Hepatocyte (in vitro differentiated cells): ENCODE measurements at regions not wholly inside any gene's neighbourhood (a gene's known extent, or its start where the extent isn't known, plus 50 kb on each side); places are given as distances from the start of the nearest gene placed in this dataset.
A peak's percentile ranks its signal among the peaks of the same experiment; 100 is the strongest.

Experiments
- DNase-seq: peaks from one replicate; pipeline ENCODE4 v3.0.0-alpha.2; 2016; ENCODE audit warnings: low spot score
- H2AFZ ChIP-seq: fragments of 200-600 bp; sonication (generic); 2 replicates; pipeline ENCODE4 v1.6.0; 2016; ENCODE audit warnings: antibody characterized with exemption, mild to moderate bottlenecking
- H3K27ac ChIP-seq: fragments of 200-600 bp; sonication (generic); 2 replicates; pipeline ENCODE4 v1.5.1; 2016; ENCODE audit warnings: mild to moderate bottlenecking
- H3K27me3 ChIP-seq: fragments of 200-600 bp; sonication (generic); 2 replicates; pipeline ENCODE4 v1.6.1; 2016
- H3K36me3 ChIP-seq: fragments of 200-600 bp; sonication (generic); replicated peaks from 2 replicates; pipeline ENCODE4 v1.5.1; 2016; ENCODE audit warnings: low read depth; ENCODE audit not compliant: insufficient read depth
- H3K4me1 ChIP-seq: fragments of 200-600 bp; sonication (generic); 2 replicates; pipeline ENCODE4 v1.5.1; 2016; ENCODE audit warnings: mild to moderate bottlenecking, moderate library complexity; ENCODE audit not compliant: insufficient read depth
- H3K4me2 ChIP-seq: fragments of 200-600 bp; sonication (generic); 2 replicates; pipeline ENCODE4 v1.6.0; 2016
- H3K4me3 ChIP-seq: fragments of 200-600 bp; sonication (generic); 2 replicates; pipeline ENCODE4 v1.5.1; 2016; ENCODE audit warnings: mild to moderate bottlenecking
- H3K79me2 ChIP-seq: fragments of 200-600 bp; sonication (generic); 2 replicates; pipeline ENCODE4 v1.6.0; 2017; ENCODE audit warnings: mild to moderate bottlenecking
- H3K9me2 ChIP-seq: fragments of 200-600 bp; sonication (generic); replicated peaks from 2 replicates; pipeline ENCODE4 v1.6.0; 2017; ENCODE audit warnings: mild to moderate bottlenecking; ENCODE audit not compliant: insufficient read depth
- H3K9me3 ChIP-seq: fragments of 200-600 bp; sonication (generic); 2 replicates; pipeline ENCODE4 v1.5.1; 2016; ENCODE audit warnings: low read depth, mild to moderate bottlenecking
- H4K20me1 ChIP-seq: fragments of 200-600 bp; sonication (generic); 2 replicates; pipeline ENCODE4 v1.6.0; 2016; ENCODE audit warnings: mild to moderate bottlenecking; ENCODE audit not compliant: insufficient read depth, poor library complexity, severe bottlenecking
- CTCF ChIP-seq: fragments of 200-600 bp; sonication (generic); IDR thresholded peaks from 2 replicates; pipeline ENCODE4 v1.5.1; 2016; ENCODE audit warnings: antibody characterized with exemption, mild to moderate bottlenecking; ENCODE audit not compliant: poor library complexity
- EZH2 ChIP-seq: fragments of 200-600 bp; sonication (generic); IDR thresholded peaks from 2 replicates; pipeline ENCODE4 v1.6.1; 2016; ENCODE audit warnings: antibody characterized with exemption, mild to moderate bottlenecking, borderline replicate concordance
- EZH2phosphoT487 ChIP-seq: fragments of 200-600 bp; sonication (generic); IDR thresholded peaks from one replicate; pipeline ENCODE4 v1.6.1; 2018; ENCODE audit warnings: antibody characterized with exemption, mild to moderate bottlenecking, low read depth, moderate library complexity; ENCODE audit not compliant: unreplicated experiment, severe bottlenecking
- WGBS: methylation state at CpG from one replicate; pipeline ENCODE4 v1.1.6; 2016; ENCODE audit warnings: low lambda C conversion rate; ENCODE audit errors: missing lambda C conversion rate; 5-methylcytosine and 5-hydroxymethylcytosine counted together

- no peak overlapping the region for H3K27ac ChIP-seq
- 67% methylated on average over 6 of the region's 6 CpGs for WGBS
- TF ChIP-seq EZH2phosphoT487: no peak
- TF ChIP-seq CTCF: no peak
- TF ChIP-seq EZH2: no peak
- no peaks in the 10 kb centered on the region for H3K79me2 ChIP-seq
- peak; percentile 11 for DNase-seq
- no peaks in the 10 kb centered on the region for H3K9me2 ChIP-seq
- H3K36me3 ChIP-seq: no peaks in the 10 kb centered on the region
- peaks cover 2% of the 10 kb centered on the region for H3K4me1 ChIP-seq
- H3K27me3 ChIP-seq: no peaks in the 10 kb centered on the region
- H3K4me3 ChIP-seq: no peak overlapping the region
- no peaks in the 10 kb centered on the region for H4K20me1 ChIP-seq
- no peak overlapping the region for H3K4me2 ChIP-seq
- no peak overlapping the region for H2AFZ ChIP-seq
- H3K9me3 ChIP-seq: no peaks in the 10 kb centered on the region
Measured at GRCh38 chr1:4512636-4513035, 141.8 kb upstream of the AJAP1 start.

GRCh38 chr1:4513685-4514084 is 140.7 kb upstream of the AJAP1 start:
- TF ChIP-seq EZH2phosphoT487 (no peak), CTCF (no peak), EZH2 (no peak)
- no peak for DNase-seq
- Histone ChIP-seq H3K27ac (no peak overlapping the region), H3K4me2 (no peak overlapping the region), H3K27me3 (no peaks in the 10 kb centered on the region), H3K4me1 (peaks cover 2% of the 10 kb centered on the region), H3K9me2 (no peaks in the 10 kb centered on the region), H3K36me3 (no peaks in the 10 kb centered on the region), H3K9me3 (no peaks in the 10 kb centered on the region), H3K4me3 (no peak overlapping the region), H2AFZ (no peak overlapping the region), H4K20me1 (no peaks in the 10 kb centered on the region), H3K79me2 (no peaks in the 10 kb centered on the region)
- 62% methylated on average over 7 of the region's 7 CpGs for WGBS

GRCh38 chr1:4515727-4516289 is 138.6 kb upstream of the AJAP1 start:
- 82% methylated on average over 15 of the region's 15 CpGs for WGBS
- no peaks in the 10 kb centered on the region for H3K79me2 ChIP-seq
- no peak for TF ChIP-seq CTCF
- no peak for TF ChIP-seq EZH2phosphoT487
- no peak for TF ChIP-seq EZH2

GRCh38 chr1:4516596-4516995 is 137.8 kb upstream of the AJAP1 start:
- Histone ChIP-seq H3K36me3 (no peaks in the 10 kb centered on the region), H2AFZ (no peak overlapping the region), H3K4me1 (peaks cover 2% of the 10 kb centered on the region), H3K27ac (no peak overlapping the region), H3K4me2 (peak overlapping the region; percentile 11), H3K27me3 (no peaks in the 10 kb centered on the region), H3K79me2 (no peaks in the 10 kb centered on the region), H4K20me1 (no peaks in the 10 kb centered on the region), H3K9me3 (no peaks in the 10 kb centered on the region), H3K4me3 (no peak overlapping the region), H3K9me2 (no peaks in the 10 kb centered on the region)
- WGBS: 75% methylated on average over 7 of the region's 7 CpGs
- TF ChIP-seq EZH2: no peak
- no peak for TF ChIP-seq CTCF
- no peak for TF ChIP-seq EZH2phosphoT487
- no peak for DNase-seq

More at GRCh38 chr1:4515727-4516289, 138.6 kb upstream of the AJAP1 start:
- Histone ChIP-seq H3K4me1 (peaks cover 2% of the 10 kb centered on the region), H3K9me3 (no peaks in the 10 kb centered on the region), H3K36me3 (no peaks in the 10 kb centered on the region), H3K27ac (no peak overlapping the region), H3K27me3 (no peaks in the 10 kb centered on the region), H3K4me3 (no peak overlapping the region), H3K9me2 (no peaks in the 10 kb centered on the region), H3K4me2 (no peak overlapping the region), H4K20me1 (no peaks in the 10 kb centered on the region), H2AFZ (no peak overlapping the region)
- no peak for DNase-seq
